RCC 7860 (cell line): ENCODE measurements at regions not wholly inside any gene's neighbourhood (a gene's known extent, or its start where the extent isn't known, plus 50 kb on each side); places are given as distances from the start of the nearest gene placed in this dataset.

Experiments used
- DNase-seq: peaks from one replicate; pipeline ENCODE4 v3.0.0-alpha.2; 2015; ENCODE audit warnings: low spot score
- FAIRE-seq: peaks from 2 replicates; lab custom pipeline; 2012; peaks lifted over from hg19 to GRCh38; lab: Jason Lieb, UNC

GRCh38 chr13:40477623-40478608 is 188.5 kb downstream of the FOXO1 start:
- no peak for FAIRE-seq
- DNase-seq: no peak

GRCh38 chr13:40478775-40479174 is 187.7 kb downstream of the FOXO1 start:
- FAIRE-seq: no peak
- DNase-seq: no peak

GRCh38 chr13:40479196-40479845 is 187.1 kb downstream of the FOXO1 start:
- DNase-seq: no peak
- no peak for FAIRE-seq

- FAIRE-seq (no peak), DNase-seq (no peak)
Measured at GRCh38 chr13:40480012-40480914, 186.2 kb downstream of the FOXO1 start.

GRCh38 chr13:40480915-40481516 is 185.4 kb downstream of the FOXO1 start:
- DNase-seq: no peak

GRCh38 chr13:40483601-40484000 is 182.8 kb downstream of the FOXO1 start:
- no peak for DNase-seq
- FAIRE-seq: no peak

More at GRCh38 chr13:40480915-40481516, 185.4 kb downstream of the FOXO1 start:
- no peak for FAIRE-seq

- no peak for FAIRE-seq
Measured at GRCh38 chr13:40484101-40484800, 182.2 kb downstream of the FOXO1 start.

GRCh38 chr13:40484974-40485373 is 181.5 kb downstream of the FOXO1 start:
- FAIRE-seq: no peak
- no peak for DNase-seq

More at GRCh38 chr13:40484101-40484800, 182.2 kb downstream of the FOXO1 start:
- no peak for DNase-seq

GRCh38 chr13:40485611-40486517 is 180.6 kb downstream of the FOXO1 start:
- DNase-seq (no peak), FAIRE-seq (no peak)

GRCh38 chr13:40486518-40487163 is 179.8 kb downstream of the FOXO1 start:
- FAIRE-seq: no peak
- no peak for DNase-seq

- no peak for FAIRE-seq
- DNase-seq: no peak
Measured at GRCh38 chr13:40488869-40489391, 177.5 kb downstream of the FOXO1 start.

- DNase-seq: no peak
- FAIRE-seq: no peak
Measured at GRCh38 chr13:40490086-40490758, 176.2 kb downstream of the FOXO1 start.

- no peak for DNase-seq
- no peak for FAIRE-seq
Measured at GRCh38 chr13:40492511-40492910, 173.9 kb downstream of the FOXO1 start.

- DNase-seq: no peak
- no peak for FAIRE-seq
Measured at GRCh38 chr13:40494513-40494912, 171.9 kb downstream of the FOXO1 start.

GRCh38 chr13:40494946-40495620 is 171.4 kb downstream of the FOXO1 start:
- DNase-seq (no peak), FAIRE-seq (no peak)

- DNase-seq: no peak
- no peak for FAIRE-seq
Measured at GRCh38 chr13:40495621-40496001, 170.8 kb downstream of the FOXO1 start.
